ENCODE measurements at regions not wholly inside any gene's neighbourhood (a gene's known extent, or its start where the extent isn't known, plus 50 kb on each side); places are given as distances from the start of the nearest gene placed in this dataset.

GRCh38 chr18:41351430-41351829, 603.6 kb upstream of the PIK3C3 start:
- DNase-seq (ENCODE audit: low read depth) = no peak

GRCh38 chr18:41347057-41347456, 608.0 kb upstream of the PIK3C3 start:
- no peak for DNase-seq (ENCODE audit: low read depth)

DNA sequence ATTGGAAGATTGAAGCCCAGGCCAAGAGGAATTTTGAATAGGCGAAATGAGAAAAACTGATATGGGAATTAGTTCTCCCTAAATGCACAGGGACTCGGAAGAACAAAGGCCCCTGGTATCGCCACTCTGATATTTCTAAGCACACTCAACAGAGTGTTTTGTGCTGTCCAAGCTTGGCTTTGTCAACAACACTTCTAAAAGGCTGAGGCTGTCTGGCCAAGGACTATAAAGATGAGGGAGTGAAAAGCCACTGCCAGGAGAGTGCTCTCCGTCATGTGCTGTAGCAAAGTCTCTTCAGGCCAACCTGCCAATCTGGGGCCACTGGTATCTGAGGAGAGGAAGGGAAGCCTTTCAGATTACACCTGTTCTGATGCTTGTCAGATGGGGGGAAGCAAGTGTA, 611.2 kb upstream of the PIK3C3 start:
- no peak for DNase-seq (ENCODE audit: low read depth)

DNA sequence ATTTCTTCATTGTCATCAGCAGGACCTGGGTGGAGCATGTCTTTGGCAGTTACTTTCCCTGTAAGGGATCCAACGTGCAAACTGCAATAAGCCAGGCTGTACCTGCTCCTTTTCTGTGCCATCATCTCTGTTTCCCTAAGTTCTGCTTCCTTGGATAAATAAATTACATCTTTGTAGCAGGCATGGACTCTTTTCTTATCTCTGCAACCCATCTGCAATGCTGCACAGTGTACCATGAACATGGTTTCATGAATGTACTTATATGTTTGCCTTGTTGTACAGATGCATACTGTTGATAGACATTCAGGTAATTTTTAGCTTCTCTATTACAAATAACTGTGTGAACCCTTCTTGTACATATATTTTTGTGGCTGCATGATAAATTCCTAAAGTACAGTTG, 616.7 kb upstream of the PIK3C3 start:
- DNase-seq (ENCODE audit: low read depth) = no peak

- DNase-seq (ENCODE audit: low read depth) = no peak
Observed at GRCh38 chr18:41331661-41332060, 623.4 kb upstream of the PIK3C3 start.

- no peak for DNase-seq (ENCODE audit: low read depth)
Observed at GRCh38 chr18:41326311-41326710, 628.7 kb upstream of the PIK3C3 start.

DNA sequence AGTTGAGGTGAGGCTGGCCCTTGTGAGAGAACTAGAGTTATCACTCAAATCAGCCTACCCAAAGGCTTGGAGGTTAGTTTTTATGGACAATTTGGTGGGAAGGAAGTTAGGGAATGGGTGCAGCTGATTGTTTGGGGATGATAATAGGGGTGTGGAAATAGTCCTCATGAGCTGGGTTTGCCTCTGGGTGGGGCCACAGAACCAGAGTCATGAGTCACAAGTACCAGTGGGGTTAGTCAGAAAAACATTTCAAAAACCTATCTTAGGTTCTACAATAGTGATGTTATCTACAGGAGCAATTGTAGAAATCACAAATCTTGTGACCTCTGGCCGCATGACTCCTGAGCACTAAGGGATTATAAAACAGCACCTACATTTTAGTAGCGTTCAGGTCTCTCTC, 630.1 kb upstream of the PIK3C3 start:
- no peak for DNase-seq (ENCODE audit: low read depth)

DNA sequence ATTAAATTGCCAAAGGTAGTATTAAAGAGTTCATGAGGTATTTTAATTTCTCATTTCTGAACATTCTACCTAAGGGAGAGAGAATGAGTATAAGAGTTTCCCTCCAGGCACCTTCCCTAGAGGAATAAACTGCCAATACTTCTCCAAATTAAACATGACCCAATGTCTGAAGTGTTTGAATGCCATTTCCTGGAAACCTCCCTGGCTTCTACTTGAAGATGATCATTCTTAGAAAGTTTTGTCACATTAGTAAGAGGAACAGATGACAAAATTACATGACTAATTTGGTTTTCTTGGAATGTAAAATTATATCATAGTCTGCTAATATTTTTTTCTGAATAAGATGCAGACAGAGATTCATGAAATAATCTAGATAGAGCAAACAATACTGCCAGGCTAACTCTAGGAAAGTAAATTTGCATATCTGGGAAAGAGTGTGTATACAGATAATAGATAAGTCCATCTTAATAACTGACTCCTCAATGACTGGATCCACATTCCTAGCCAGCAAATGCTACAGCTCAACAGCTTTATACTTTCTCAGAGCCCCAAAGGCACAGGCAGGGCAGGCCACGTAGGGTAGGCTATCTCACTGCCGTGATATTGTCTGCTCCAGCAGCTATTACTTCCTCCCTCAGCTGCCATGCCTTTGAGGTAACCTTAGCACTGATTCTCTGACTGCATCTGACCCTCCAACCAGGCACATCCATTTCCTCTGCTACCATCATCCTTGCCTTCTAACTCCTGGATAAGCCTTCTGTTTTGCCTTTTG, 630.8 kb upstream of the PIK3C3 start:
- no peak for DNase-seq (ENCODE audit: low read depth)

- no peak for DNase-seq (ENCODE audit: low read depth)
Observed at GRCh38 chr18:41323044-41323443, 632.0 kb upstream of the PIK3C3 start.

DNA sequence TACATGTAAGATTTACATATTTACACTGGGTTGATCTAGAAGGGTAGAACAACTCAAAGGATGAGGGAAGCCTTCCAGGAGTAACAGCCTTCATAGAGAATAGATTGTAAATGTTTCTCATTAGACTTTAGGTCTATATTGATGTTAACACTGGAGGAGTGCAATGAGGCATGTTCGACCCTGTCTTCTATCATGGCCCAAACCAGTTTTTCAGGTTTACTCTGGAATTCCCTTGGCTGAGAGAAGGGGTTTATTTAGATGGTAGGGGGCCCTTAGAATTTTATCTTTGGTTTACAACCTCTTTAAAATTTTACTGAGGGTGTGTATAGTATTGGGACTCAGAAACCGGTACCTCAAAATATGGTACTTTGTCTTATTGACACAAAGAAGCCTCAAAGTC, 634.9 kb upstream of the PIK3C3 start:
- no peak for DNase-seq (ENCODE audit: low read depth)

- no peak for DNase-seq (ENCODE audit: low read depth)
Observed at GRCh38 chr18:41315134-41315533, 639.9 kb upstream of the PIK3C3 start.

- no peak for DNase-seq (ENCODE audit: low read depth)
Observed at GRCh38 chr18:41311571-41312547, 643.2 kb upstream of the PIK3C3 start.

GRCh38 chr18:41297740-41298139, 657.3 kb upstream of the PIK3C3 start:
- no peak for DNase-seq (ENCODE audit: low read depth)

- no peak for DNase-seq (ENCODE audit: low read depth)
Observed at GRCh38 chr18:41269294-41269693, 685.7 kb upstream of the PIK3C3 start.

- DNase-seq (ENCODE audit: low read depth) = no peak
Observed at GRCh38 chr18:41268271-41268670, 686.8 kb upstream of the PIK3C3 start.

- no peak for DNase-seq (ENCODE audit: low read depth)
Observed at GRCh38 chr18:41266616-41267015, 688.4 kb upstream of the PIK3C3 start.

- no peak for DNase-seq (ENCODE audit: low read depth)
Observed at GRCh38 chr18:41266204-41266603, 688.8 kb upstream of the PIK3C3 start.

GRCh38 chr18:41265047-41265446, 690.0 kb upstream of the PIK3C3 start:
- DNase-seq (ENCODE audit: low read depth) = no peak

- no peak for DNase-seq (ENCODE audit: low read depth)
Observed at GRCh38 chr18:41263956-41264355, 691.1 kb upstream of the PIK3C3 start.

GRCh38 chr18:41262688-41263087, 692.3 kb upstream of the PIK3C3 start:
- DNase-seq (ENCODE audit: low read depth) = no peak

DNA sequence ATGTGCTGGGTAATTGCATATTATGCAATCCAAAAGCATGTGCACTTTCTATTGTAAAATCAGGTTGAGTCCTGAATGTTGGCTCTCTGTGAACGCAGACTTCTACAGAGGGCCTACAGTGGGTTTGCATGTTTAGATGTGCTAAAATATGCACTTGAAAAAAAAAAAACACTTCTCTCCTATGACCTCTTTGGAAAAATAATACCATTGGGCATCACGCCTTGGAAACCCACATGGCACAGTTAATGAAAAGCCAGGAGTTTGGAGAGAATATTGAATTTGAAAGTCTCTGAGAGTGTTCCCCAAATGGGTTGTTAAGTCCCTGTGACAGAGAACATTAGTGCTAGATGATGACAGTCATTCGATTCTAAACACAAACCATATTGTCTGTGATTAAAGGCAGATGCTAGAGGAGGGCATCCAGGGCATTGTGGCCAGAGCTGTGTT, 710.4 kb upstream of the PIK3C3 start:
- DNase-seq (ENCODE audit: low read depth) = no peak

DNA sequence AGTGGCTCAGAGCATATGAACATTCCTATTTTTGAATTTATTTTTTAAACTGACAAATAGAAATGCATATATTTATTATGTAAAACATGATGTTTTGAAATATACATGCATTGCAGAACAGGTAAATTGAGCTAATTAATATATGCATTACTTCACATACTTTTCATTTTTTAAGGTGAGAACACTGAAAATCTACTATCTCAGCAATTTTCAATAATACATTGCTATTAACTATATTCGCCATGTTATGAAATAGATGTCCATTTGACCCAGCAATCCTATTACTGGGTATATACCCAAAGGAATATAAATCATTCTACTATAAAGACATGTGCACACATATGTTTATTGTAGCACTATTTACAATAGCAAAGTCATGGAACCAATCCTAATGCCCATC, 717.7 kb upstream of the PIK3C3 start:
- no peak for DNase-seq (ENCODE audit: low read depth)

GRCh38 chr18:41231681-41232080, 723.4 kb upstream of the PIK3C3 start:
- DNase-seq (ENCODE audit: low read depth) = no peak
